WTC11 (cell line): ENCODE measurements at regions not wholly inside any gene's neighbourhood (a gene's known extent, or its start where the extent isn't known, plus 50 kb on each side); places are given as distances from the start of the nearest gene placed in this dataset.

Experiments
- ATAC-seq: fragments of 200-7000 bp; cut with Tn5 transposase; 2 replicates; pipeline ENCODE4 v1.10.0; 2021; ENCODE audit warnings: mild to moderate bottlenecking, moderate library complexity
- CTCF ChIA-PET: fragments of 300-600 bp; sonication (Branson Sonifier 250); formaldehyde crosslinking; loops from one replicate; lab custom pipeline; 2021; ENCODE audit warnings: antibody characterized with exemption; lab: Charles Lee
- POLR2A ChIA-PET: fragments of 350-600 bp; sonication (Branson Sonifier 250); formaldehyde crosslinking; loops from one replicate; lab custom pipeline; 2021; ENCODE audit warnings: antibody characterized with exemption; lab: Charles Lee
- DNase-seq: peaks from one replicate; pipeline ENCODE4 v3.0.0; 2021; ENCODE audit warnings: low spot score
- H3K27ac Mint-ChIP-seq: 2 replicates; pipeline ENCODE4 v1.8.0; 2021; ENCODE audit warnings: mixed read lengths
- H3K27me3 Mint-ChIP-seq: 2 replicates; pipeline ENCODE4 v1.8.0; 2021; ENCODE audit warnings: low read depth, mild to moderate bottlenecking, moderate library complexity, mixed read lengths
- H3K36me3 Mint-ChIP-seq: 2 replicates; pipeline ENCODE4 v1.8.0; 2021; ENCODE audit warnings: mixed read lengths
- H3K4me1 Mint-ChIP-seq: 2 replicates; pipeline ENCODE4 v1.8.0; 2022; ENCODE audit warnings: mixed read lengths
- H3K4me3 Mint-ChIP-seq: 2 replicates; pipeline ENCODE4 v1.8.0; 2021; ENCODE audit warnings: mild to moderate bottlenecking, moderate library complexity, mixed read lengths
- H3K9me3 Mint-ChIP-seq: 2 replicates; pipeline ENCODE4 v1.8.0; 2021; ENCODE audit warnings: mixed read lengths
- GTF2I ChIP-seq: fragments of 250-450 bp; sonication (Bioruptor Pico); conservative IDR thresholded peaks from 2 replicates; pipeline ENCODE4 v1.4.0; 2021; ENCODE audit warnings: mild to moderate bottlenecking
- JUN ChIP-seq: sonication (generic); formaldehyde crosslinking; IDR thresholded peaks from 2 replicates; pipeline ENCODE4 v1.8.0; 2023; ENCODE audit warnings: mild to moderate bottlenecking, missing genetic modification reagents
- KAT7 ChIP-seq: sonication (generic); formaldehyde crosslinking; IDR thresholded peaks from 2 replicates; pipeline ENCODE4 v1.8.1; 2023; ENCODE audit warnings: missing genetic modification reagents, mild to moderate bottlenecking, borderline replicate concordance
- NFATC4 ChIP-seq: fragments of 250-450 bp; sonication (Bioruptor Pico); IDR thresholded peaks from 2 replicates; pipeline ENCODE4 v1.9.0; 2021; ENCODE audit warnings: mild to moderate bottlenecking
- NR1H2 ChIP-seq: sonication (generic); formaldehyde crosslinking; IDR thresholded peaks from 2 replicates; pipeline ENCODE4 v1.9.0; 2021; ENCODE audit warnings: mild to moderate bottlenecking, moderate library complexity, missing genetic modification reagents
- TP53 ChIP-seq: sonication (generic); formaldehyde crosslinking; IDR thresholded peaks from 2 replicates; pipeline ENCODE4 v1.8.1; 2023; ENCODE audit warnings: mild to moderate bottlenecking, missing genetic modification reagents
- ZNF423 ChIP-seq: fragments of 250-450 bp; sonication (Bioruptor Pico); IDR thresholded peaks from 2 replicates; pipeline ENCODE4 v2.1.2; 2022; ENCODE audit warnings: mild to moderate bottlenecking, moderate library complexity
- ZNF671 ChIP-seq: fragments of 250-450 bp; sonication (Bioruptor Pico); IDR thresholded peaks from 2 replicates; pipeline ENCODE4 v1.8.0; 2021; ENCODE audit warnings: mild to moderate bottlenecking
- TF ChIP-seq, protein P1 (sequence below): sonication (generic); formaldehyde crosslinking; IDR thresholded peaks from 2 replicates; pipeline ENCODE4 v1.8.0; 2023; ENCODE audit warnings: missing genetic modification reagents, mild to moderate bottlenecking, borderline replicate concordance
- TF ChIP-seq, protein P2 (sequence below): sonication (generic); formaldehyde crosslinking; conservative IDR thresholded peaks from 2 replicates; pipeline ENCODE4 v1.8.1; 2023; ENCODE audit warnings: mild to moderate bottlenecking, low read depth, missing genetic modification reagents, moderate library complexity
- TF ChIP-seq, protein P3 (sequence below): sonication (generic); formaldehyde crosslinking; IDR thresholded peaks from 2 replicates; pipeline ENCODE4 v1.8.1; 2023; ENCODE audit warnings: mild to moderate bottlenecking, moderate library complexity, missing genetic modification reagents
- TF ChIP-seq, protein P4 (sequence below): fragments of 250-450 bp; sonication (Bioruptor Pico); IDR thresholded peaks from 2 replicates; pipeline ENCODE4 v1.8.0; 2021; ENCODE audit warnings: mild to moderate bottlenecking

DNA sequence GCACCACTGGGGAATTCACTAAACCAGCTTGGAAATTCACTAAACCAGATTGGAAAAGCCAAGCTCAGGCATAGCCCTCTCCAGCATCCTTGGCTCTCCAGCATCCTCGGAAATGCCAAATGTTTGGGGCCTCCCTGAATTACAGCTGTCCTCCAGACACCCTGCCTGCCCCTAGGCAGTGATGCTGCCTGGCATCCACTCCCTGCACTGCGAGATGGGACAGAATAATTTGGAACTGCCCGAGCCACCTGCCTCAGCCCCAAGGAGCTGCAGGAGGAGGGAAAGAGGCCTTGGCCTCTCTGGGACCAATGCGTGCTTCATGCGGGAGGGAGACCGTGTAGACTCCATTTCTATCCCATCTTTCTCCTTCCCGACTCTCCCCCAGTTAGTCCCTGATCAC, 64.3 kb downstream of the INSIG1 start (continued):
- no peak for TF ChIP-seq NFATC4 (CRISPR knock-in tag)
- TF ChIP-seq, protein P1, sequence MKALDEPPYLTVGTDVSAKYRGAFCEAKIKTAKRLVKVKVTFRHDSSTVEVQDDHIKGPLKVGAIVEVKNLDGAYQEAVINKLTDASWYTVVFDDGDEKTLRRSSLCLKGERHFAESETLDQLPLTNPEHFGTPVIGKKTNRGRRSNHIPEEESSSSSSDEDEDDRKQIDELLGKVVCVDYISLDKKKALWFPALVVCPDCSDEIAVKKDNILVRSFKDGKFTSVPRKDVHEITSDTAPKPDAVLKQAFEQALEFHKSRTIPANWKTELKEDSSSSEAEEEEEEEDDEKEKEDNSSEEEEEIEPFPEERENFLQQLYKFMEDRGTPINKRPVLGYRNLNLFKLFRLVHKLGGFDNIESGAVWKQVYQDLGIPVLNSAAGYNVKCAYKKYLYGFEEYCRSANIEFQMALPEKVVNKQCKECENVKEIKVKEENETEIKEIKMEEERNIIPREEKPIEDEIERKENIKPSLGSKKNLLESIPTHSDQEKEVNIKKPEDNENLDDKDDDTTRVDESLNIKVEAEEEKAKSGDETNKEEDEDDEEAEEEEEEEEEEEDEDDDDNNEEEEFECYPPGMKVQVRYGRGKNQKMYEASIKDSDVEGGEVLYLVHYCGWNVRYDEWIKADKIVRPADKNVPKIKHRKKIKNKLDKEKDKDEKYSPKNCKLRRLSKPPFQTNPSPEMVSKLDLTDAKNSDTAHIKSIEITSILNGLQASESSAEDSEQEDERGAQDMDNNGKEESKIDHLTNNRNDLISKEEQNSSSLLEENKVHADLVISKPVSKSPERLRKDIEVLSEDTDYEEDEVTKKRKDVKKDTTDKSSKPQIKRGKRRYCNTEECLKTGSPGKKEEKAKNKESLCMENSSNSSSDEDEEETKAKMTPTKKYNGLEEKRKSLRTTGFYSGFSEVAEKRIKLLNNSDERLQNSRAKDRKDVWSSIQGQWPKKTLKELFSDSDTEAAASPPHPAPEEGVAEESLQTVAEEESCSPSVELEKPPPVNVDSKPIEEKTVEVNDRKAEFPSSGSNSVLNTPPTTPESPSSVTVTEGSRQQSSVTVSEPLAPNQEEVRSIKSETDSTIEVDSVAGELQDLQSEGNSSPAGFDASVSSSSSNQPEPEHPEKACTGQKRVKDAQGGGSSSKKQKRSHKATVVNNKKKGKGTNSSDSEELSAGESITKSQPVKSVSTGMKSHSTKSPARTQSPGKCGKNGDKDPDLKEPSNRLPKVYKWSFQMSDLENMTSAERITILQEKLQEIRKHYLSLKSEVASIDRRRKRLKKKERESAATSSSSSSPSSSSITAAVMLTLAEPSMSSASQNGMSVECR (CRISPR knock-in tag) = no peak
- TF ChIP-seq GTF2I = no peak
- no peak for TF ChIP-seq NR1H2
- TF ChIP-seq, protein P2, sequence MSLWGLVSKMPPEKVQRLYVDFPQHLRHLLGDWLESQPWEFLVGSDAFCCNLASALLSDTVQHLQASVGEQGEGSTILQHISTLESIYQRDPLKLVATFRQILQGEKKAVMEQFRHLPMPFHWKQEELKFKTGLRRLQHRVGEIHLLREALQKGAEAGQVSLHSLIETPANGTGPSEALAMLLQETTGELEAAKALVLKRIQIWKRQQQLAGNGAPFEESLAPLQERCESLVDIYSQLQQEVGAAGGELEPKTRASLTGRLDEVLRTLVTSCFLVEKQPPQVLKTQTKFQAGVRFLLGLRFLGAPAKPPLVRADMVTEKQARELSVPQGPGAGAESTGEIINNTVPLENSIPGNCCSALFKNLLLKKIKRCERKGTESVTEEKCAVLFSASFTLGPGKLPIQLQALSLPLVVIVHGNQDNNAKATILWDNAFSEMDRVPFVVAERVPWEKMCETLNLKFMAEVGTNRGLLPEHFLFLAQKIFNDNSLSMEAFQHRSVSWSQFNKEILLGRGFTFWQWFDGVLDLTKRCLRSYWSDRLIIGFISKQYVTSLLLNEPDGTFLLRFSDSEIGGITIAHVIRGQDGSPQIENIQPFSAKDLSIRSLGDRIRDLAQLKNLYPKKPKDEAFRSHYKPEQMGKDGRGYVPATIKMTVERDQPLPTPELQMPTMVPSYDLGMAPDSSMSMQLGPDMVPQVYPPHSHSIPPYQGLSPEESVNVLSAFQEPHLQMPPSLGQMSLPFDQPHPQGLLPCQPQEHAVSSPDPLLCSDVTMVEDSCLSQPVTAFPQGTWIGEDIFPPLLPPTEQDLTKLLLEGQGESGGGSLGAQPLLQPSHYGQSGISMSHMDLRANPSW (CRISPR knock-in tag) = no peak

DNA sequence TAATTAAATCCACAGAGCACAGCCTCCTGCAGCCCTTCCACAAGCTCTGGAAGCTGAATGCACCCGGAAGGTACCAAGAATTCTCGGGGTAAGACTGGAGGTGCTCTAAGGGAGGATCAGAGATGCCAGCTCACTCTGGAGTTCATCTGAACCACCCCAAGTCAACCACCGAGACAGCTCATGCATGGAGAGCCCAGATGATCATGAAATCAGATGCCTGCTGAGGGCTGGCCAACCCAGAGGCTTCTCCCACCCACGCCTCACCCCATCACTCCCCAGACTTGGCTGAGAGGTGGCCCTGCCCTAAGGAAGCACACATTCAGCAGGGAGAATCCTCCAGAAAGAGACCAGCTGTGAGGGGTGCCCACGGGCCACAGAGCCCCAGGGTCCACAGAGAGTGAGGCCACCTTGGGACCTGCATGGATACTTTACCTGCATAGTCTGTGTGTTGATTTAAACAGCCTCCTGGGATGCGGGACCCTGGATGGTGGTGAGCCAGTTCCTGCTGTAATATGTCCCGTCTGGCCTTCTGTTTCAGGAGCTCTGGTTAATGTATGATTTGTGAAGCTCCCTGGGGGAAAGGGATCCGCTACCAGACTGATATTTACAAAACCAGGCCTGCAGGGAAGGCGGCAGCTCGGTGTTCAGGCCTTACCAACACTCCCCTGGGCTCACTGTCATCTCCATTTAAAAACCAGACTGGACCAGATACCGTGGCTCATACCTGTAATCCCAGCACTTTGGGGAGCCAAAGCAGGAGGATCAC, 64.9 kb downstream of the INSIG1 start:
- no peak for DNase-seq
- ChIA-PET CTCF (interaction anchor here (0.7 to 1.0 kb wide), 3 partner anchors 17 to 236 kb away, joined by 3 read pairs; no protein-coding TSS in a partner anchor), POLR2A (no interaction called here)
- Mint-ChIP-seq H3K4me1 (peaks cover 27% of the 10 kb centered on the region), H3K4me3 (no peak overlapping the region), H3K9me3 (no peaks in the 10 kb centered on the region), H3K27ac (no peak overlapping the region), H3K27me3 (peaks cover 40% of the 10 kb centered on the region), H3K36me3 (no peaks in the 10 kb centered on the region; the same call in 1 of the 2 replicates)
- no peak for ATAC-seq
- TF ChIP-seq TP53 (CRISPR knock-in tag) (no peak), JUN (CRISPR knock-in tag) (no peak)

DNA sequence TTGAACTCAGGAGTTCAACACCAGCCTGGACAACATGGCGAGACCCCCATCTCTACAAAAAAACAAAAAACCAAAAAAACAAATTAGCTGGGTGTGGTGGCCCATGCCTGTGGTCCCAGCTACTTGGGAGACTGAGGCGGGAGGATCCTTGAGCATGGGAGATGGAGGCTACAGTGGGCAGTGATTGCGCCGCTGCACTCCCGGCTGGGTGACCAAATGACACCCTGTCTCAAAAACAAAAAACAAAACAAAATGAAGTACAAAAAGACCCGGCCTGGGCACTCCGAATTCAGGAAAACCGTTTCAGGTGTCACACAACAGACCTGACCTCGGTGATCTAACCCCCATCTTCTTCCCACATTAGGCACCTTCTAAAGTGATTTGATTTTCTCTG, 65.5 kb downstream of the INSIG1 start:
- peaks cover 27% of the 10 kb centered on the region for H3K4me1 Mint-ChIP-seq
- DNase-seq (no peak), ATAC-seq (no peak)
- TF ChIP-seq NFATC4 (CRISPR knock-in tag) (no peak), ZNF671 (CRISPR knock-in tag) (no peak), ZNF423 (CRISPR knock-in tag) (no peak), KAT7 (CRISPR knock-in tag) (no peak)
- TF ChIP-seq, protein P3, sequence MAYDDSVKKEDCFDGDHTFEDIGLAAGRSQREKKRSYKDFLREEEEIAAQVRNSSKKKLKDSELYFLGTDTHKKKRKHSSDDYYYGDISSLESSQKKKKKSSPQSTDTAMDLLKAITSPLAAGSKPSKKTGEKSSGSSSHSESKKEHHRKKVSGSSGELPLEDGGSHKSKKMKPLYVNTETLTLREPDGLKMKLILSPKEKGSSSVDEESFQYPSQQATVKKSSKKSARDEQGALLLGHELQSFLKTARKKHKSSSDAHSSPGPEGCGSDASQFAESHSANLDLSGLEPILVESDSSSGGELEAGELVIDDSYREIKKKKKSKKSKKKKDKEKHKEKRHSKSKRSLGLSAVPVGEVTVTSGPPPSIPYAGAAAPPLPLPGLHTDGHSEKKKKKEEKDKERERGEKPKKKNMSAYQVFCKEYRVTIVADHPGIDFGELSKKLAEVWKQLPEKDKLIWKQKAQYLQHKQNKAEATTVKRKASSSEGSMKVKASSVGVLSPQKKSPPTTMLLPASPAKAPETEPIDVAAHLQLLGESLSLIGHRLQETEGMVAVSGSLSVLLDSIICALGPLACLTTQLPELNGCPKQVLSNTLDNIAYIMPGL = no peak
- TF ChIP-seq, protein P4, sequence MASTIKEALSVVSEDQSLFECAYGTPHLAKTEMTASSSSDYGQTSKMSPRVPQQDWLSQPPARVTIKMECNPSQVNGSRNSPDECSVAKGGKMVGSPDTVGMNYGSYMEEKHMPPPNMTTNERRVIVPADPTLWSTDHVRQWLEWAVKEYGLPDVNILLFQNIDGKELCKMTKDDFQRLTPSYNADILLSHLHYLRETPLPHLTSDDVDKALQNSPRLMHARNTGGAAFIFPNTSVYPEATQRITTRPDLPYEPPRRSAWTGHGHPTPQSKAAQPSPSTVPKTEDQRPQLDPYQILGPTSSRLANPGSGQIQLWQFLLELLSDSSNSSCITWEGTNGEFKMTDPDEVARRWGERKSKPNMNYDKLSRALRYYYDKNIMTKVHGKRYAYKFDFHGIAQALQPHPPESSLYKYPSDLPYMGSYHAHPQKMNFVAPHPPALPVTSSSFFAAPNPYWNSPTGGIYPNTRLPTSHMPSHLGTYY (CRISPR knock-in tag) = no peak
- POLR2A ChIA-PET = no interaction called here
- peaks cover 41% of the 10 kb centered on the region for H3K27me3 Mint-ChIP-seq
- 0 out of 2 replicates have a peak, but pooled peaks cover 2% of the 10 kb centered on the region for H3K9me3 Mint-ChIP-seq
- no peak overlapping the region for H3K27ac Mint-ChIP-seq
- H3K4me3 Mint-ChIP-seq = no peak overlapping the region
- CTCF ChIA-PET = interaction anchor here (1.8 kb wide), 1 partner anchor 18 kb away, joined by 9 read pairs; no protein-coding TSS in a partner anchor
- H3K36me3 Mint-ChIP-seq = peaks cover under 1% of the 10 kb centered on the region; the same call in 1 of the 2 replicates
